ENCODE measurements at regions not wholly inside any gene's neighbourhood (a gene's known extent, or its start where the extent isn't known, plus 50 kb on each side); places are given as distances from the start of the nearest gene placed in this dataset.

DNA sequence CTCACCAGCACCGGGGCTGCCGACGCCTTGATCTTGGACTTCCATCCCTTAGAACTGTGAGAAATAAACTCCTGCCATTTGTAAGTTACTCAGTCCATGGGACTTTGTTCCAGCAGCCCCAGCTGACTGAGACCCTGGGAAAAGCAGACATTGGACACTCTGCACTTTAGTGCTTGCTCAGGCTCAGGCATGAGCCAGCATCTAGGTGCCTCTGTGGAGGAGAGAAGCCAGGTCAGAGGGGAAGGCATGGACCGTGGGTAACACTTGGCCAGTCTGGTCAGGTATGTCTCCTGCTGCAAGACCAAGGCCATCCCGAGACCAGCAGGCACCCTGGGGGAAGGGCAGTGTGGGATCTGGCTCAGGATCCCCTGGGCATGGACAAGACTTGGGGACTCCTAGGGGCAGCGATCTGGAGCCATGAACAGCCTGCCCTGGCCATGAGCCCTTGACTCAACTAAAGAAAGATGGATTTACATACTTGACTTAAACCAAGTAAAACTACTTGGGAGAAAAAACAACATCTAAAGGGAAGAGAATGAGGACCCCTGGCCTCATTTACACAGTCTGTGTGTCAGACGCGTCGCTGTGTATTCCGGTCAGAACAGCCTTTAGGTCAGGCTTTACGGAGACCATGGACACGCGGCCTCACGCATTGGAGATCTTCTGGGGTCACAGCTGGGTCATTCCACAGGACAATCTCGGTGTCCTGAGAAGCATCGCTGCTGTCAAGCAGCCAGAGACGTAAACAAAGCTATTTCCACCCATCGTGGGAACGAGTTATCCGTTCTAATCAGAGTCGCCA, 497.1 kb downstream of the BRD1 start:
- no peak for DNase-seq

DNA sequence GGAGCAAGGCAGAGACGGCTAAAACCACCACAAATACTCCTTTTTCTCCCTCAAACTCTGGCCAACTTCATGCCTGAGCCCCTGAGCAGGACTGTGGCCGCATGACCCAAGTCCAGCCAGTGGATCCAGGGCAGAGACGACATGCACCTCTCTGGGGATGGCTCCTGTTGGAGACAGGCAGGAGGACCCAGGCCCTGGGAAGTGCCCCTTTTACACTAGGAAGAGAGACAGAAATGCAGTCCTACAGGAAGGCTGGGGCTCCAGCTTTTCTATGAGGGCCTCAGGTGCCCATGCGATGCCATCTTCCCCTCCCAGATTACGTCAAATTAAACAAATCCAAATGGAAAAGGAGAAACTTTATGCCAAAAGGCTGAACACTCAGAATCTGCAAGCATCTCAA, 498.0 kb downstream of the BRD1 start:
- DNase-seq = no peak

DNA sequence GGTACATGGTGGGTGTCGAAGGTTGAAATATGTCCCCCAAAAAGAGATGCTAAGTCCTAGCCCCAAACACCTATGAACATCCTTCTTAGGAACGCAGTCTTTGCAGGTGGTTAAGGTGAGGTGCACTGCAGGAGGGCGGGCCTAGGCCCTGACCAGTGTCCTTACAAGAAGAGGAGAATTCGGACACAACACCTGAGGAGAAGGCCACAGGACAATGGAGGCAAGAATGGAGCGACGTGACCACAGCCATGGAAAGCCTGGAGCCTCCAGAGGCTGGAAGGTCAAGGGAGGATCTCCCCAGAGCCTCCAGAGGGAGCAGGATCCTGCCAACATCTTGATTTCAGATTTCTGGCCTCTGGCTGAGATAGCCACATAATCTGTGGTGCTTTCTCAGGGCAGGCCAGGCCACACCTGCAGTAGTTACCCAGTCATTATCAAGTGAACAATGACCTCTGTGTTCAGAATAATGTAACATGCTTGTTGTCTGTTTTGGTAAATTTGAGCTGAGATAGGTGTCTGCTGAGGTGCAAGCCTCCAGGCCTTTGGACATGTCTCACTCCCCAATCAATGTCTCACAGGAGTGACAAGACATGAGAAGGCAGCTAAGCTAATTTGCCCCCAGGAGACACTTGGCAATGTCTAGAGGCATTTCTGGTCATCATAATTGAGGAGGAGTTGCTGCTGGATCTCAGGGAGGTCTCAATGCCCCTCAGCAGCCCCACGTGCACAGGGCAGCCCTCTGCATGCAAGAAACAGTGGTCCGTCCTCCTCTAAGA, 498.9 kb downstream of the BRD1 start:
- no peak for DNase-seq

DNA sequence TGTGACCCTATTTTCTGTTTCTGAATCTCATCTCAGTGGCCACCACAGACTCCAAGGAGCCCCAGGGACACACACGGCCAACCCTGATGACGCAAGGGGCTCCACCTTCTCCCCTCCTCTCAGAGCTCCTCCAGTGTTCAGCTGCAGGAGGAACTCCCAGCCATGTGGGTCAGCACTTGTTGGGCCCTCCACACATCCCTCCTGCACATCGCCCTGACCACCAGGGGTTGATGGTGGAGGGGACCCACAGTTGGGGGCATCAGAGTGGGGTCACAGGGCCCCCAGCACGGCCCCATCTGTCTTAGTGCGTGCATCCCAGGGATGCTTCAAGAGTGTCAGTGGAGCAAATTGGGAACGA, 499.6 kb downstream of the BRD1 start:
- no peak for DNase-seq

DNA sequence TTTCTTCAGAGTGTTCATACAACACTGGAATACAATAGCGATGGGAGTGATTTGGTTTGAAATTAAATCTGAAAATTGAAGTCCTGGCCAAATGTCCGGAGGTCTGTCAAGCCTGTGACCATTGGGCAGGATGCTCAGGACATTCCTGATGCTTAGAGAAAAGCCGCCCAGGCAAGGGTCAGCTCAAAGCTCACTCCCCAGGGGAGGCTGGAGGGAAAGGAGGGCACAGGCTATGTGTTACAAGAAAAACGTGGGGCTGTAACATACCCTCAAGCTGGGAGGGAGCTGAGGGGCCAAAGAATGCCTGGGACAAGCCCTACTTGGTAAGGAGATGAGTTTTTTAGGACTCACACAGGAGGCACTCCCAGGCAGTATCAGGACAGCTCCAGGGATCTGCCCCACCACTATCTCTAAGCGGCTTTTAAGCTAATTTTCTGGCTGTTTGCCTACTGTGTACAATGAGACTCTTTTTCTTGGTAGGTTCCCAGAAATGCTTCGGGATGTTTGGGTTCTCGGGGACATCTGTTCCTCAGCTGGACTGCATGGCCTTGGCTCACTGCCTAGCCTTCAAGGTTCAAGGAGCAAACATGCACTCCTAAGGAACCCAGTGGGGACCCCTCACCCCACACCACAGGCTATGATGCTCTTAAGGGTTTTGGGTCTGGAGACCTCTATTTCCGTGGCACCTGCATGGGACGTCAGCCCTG, 500.1 kb downstream of the BRD1 start:
- no peak for DNase-seq

DNA sequence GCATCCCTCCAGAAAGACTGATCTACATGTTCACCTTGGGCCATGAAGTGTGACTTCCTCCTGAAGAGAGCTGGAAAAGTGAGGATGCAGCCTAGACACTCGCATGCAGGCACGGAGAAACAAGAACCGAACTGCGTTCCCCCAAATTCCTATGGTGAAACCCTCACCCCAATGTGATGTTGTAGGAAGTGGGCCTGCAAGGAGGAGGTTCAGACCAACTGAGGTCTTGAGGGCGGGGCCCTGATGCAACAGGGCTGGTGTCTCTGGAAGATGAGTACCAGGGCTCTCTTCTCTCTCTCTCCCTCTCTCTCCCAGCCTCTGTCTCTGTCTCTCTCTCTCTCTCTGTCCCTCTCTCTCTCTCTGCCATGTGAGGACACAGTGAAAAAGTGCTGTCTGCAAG, 501.1 kb downstream of the BRD1 start:
- DNase-seq = no peak

DNA sequence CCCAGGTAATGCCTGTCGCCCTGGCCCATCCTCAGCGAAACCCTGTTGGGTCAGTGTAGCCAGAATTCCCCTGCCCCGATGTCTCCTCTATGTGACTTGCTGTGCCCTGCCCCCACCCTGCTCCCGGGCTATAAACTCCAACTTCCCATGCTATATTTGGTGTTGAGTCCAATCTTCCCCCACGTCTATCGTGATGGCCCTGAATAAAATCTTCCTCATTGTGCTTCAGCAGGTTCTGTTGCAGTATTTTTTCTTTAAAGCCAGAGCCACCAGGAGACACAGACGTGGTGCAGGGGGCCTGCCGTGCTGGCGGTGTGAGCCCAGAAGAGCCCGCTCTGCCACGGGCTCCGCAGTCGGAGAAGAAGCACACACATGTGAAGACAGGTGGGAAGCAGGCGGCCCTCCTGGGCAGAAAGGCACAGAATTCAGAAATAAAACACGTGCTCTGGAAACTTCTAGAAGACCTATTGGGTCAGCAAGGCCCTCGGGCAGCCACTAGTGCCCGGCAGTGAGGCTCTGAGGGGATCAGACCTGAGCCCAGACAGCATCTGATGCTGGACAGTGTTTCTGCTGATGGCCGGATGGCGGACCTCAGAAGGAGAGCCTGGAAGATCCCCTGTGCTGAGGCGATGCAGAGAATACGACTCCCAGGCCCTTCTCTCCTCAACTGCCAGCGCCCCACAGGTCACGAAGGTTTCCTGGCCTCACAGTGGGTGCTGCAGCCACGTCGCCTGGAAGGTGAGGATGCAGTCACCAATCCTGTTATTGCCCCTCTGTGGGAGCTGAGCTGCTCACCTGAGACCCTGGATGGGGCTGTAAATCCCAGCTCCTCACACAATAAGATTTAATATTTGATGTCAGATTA, 501.9 kb downstream of the BRD1 start:
- no peak for DNase-seq

DNA sequence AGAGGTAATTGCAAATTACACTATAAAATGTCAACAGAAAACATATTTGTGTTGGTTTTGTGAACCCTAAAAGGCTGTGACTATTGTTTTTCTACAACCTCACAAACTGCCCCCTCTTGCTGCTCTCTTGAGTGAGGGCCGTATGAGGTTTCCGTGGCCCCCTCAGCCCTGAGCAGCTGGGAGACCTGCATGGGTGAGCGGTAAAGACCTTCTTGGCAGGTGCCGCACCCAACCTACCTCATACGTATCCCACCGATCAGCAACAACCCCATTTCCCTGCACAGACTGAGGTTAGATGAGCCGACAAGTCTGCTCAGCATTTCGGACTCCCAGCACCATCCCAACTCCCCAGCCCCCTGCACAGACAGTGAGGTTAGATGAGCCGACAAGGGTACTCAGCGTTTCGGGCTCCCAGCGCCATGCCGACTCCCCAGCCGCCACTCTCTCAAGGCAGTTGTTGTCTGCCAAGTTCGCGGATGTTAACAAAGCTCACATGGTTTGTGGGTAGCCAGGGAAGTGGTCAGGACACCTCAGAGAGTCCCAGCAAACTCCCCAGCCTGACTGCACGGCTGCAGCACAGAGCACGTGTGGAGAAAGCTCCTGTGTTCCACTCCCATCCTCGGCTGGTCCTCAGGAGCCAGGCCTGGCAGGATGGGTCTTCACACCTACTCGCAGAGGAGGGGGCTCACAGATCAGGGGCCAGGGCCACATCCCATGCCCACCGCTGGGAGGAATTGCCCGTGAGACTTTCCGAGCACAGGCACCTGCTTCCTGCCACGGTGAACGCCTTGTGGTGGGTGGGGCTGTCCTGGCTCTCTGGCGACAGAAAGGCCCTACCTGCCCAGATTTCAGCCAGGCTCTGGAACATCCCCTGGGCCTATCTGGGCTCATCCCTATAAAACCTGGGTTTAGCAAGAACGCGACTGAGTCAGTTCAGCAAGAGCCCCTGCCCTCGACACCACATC, 502.9 kb downstream of the BRD1 start:
- DNase-seq = no peak

DNA sequence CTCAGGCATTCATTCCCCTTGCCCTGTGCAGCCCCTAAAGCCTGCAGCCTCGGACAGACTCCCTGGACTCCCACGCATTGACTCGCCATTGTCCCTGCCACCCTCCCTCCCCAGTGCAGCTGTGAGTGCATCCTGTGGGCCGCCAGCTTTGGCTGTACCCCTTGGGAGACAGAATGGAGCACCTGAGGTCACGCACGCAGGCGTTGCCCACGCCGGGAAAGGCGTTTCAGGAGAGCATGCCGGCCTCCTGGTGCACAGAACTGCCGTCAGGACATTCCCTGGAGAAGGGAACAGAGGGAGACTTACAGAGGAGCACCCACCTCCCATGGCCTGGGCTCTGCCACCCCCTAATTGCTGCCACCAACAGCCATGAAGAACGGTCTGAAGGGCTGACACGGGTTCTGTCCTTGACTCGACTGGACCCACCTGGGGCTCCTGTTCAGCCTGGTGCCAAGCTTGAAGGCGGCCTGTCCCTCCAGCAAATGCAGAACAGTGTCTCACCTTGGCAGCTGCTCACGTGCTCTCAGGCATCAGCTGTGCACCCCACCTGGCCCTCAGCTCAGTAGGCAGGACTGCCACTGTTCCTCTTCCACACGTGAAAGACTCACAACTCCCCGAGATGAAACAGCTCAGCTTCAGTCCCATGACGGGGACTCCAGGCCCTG, 503.8 kb downstream of the BRD1 start:
- DNase-seq = no peak

DNA sequence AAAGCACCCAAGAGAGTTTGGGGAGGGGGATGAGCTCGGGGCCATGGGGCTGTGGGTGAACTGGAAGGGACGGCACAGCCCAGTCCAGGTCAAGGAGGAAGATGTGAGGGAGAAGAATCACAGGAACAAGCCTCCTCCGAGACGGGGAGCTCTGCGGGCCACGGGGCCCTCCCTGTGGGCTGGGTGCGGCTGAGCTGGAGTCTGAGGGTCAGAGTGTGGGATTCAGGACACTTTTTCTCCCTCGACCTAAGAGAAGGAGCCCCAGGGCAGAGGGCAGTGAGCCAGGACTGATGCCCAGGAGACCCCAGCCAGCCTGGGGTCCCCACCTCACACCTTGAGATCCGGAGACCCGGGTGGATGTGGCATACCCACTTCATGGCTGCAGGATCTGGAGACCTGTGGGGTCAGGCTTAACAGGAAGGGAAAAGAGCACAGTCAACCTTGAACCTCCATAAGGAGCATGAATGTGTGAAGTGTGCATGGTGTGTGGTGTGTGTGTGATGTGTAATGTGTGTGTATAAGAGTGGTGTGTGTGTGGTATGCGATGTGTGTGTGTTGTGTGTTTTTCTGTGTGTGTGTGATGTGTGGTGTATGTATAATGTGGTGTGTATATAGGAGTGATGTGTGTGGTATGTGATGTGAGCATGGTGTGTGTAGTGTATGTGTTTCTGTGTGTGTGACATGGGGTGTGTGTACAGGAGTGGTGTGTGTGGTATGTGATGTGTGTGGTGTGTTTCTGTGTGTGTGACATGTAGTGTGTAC, 504.6 kb downstream of the BRD1 start:
- no peak for DNase-seq

DNA sequence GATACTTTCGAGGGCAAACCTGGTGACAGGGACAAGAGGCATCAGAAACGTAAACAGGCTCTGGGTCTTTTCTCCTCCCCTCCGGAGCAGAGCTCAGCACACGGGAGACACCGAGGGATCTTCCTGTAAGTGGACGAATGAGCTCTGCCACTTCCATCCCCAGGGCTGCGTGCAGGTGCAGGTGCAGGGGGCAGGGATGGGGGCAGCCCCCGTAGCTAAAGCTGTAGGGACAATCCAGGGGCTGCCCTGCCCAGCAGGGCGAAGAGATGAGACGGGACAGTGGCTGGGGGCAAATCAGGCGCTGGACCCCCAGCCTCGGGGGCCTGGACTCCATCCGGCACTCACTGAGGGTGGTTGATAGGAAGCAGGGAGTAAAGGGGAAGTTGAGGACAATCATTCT, 505.4 kb downstream of the BRD1 start:
- no peak for DNase-seq

DNA sequence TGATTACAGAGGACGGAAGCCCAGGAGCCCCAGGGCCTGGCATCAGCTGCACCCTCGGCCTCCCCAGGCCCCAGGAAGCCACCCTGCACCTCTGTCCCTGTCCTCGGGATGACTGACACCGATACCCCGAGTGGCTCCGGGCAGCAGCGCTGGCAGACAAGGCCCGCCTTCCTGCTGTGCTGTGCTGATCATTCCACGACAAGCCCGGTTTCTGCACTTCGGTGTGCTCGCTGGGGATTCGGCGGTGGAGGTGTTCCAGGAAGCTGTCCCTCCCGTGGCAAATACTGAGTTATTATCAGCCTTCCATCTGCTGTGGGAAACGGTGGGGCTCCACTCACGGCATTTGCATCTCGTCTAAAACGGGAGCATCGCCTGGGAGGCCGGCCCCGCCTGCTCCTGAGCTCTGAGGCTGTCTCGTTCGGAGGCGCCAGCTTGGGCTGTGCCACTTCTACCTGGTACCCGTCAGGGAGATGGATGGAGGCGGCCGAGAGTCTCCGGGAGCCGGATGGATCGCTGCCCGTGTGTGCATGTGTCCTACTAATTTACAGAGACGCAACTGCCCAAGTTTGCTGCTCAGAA, 506.1 kb downstream of the BRD1 start:
- no peak for DNase-seq

DNA sequence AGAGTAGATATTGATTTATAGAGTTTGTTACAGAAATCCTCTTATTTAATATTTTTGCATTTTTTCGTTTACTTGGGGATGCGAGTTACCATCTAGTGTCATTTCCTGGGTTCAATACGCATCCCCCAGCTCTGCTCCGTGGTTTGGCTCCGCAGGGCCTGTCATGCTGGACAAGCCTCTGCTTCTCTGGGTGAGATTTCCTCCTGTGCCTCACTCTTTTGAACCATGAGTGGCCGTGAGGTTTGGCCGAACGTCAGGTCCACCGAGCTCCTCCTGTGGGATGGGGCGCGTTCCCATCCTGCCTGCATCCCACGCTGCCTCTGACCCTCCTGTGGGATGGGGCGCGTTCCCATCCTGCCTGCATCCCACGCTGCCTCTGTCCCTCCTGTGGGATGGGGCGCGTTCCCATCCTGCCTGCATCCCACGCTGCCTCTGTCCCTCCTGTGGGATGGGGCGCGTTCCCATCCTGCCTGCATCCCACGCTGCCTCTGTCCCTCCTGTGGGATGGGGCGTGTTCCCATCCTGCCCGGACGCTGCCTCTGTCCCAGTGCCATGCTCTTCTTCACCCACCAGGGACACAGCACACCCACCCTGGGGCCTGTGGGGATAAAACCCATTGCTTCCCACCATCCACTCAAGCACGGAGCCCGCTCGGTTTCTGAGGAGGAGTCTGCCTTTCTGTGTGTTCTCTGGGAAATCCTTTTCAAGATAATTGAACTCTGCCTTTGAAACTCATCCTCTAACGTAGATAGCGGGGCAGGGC, 506.8 kb downstream of the BRD1 start:
- DNase-seq = no peak

DNA sequence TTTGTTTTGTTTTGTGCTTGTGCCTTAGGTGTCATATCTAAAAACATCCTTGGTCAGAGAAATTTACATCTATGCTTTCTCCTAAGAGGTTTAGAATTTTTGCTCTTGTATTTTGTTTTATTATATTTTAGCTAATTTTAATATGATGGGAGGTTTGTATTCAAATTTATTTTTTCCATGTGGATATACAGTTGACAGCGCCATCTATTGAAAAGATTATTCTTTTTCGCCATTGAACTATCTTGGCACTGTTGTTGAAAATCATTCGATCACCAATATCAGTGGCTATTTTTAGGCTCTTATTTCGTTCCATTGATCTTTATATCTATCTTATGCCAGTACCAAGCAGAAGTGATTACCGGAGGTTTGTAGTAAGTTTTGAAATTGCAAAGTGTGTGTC, 510.3 kb downstream of the BRD1 start:
- no peak for DNase-seq

DNA sequence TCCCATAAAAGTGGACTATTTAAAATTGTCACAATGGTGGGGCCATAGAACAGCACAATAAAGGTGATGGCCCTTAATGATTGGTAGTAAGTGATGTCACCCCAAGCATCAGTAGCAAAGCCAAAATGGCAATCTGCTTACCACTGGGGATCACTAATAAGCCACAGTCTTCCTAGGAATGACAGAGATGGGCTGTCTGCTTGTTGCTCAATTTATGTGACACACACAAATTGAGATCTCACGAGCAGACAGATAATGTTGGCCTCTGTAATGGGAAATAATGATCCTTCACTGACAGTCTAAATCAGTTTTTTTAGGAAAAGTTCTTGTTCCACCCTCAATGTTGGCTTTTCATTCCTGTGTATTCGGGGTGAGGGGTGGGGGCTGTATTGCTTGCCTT, 515.1 kb downstream of the BRD1 start:
- DNase-seq = no peak

DNA sequence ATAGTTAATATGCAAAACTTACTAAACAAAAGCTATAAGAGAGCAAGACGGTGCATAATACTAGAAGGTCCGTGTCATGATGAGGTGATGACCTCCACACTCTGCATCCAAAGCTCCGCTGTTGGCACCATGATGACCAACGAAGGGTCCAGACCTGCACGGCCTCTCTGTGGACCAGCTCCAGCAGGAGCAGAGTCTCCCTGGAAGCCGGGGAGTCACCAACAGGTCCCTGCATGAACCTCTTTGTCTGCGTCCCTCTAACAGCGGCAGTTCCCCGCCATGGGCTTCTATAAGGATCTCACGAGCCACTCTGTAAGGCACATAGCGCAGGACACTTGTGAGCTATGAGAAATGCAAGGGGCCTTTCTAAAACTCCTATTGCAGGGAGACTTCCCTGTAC, 517.3 kb downstream of the BRD1 start:
- DNase-seq = no peak

DNA sequence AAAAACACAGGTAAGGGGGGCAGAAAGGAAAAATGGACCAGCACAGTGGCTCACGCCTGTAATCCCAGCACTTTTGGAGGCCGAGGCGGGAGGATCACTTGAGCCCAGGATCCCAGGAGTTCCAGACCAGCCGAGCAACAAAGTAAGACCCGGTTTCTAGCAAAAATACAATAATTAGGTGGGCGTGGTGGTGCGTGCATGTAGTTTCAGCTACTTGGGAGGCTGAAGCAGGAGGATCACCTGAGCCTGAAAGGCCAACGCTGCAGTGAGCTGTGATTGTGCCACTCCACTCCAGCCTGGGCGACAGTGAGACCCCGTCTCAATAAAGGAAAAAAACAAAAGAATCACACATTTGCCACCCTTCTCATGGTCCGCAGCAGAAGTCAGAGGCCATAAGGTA, 519.4 kb downstream of the BRD1 start:
- DNase-seq = no peak

DNA sequence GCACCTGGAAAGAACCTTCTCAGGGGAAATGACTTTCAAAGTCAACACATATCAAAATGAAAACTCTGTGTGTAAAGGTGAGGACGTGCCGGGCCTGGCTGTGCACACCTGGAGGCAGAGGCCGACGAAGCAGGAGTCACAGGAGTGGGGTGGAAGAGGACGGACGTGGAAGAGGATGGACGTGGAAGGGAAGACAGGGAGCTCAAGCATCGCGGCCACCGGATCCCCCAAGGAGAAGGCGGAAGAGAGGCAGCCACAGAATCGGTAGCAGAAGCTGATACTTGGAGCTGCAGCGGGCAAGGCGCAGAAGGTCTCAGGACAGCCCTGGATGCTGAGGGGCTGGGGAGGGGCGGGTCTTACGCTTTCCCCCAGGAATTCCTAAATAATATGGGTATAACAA, 519.8 kb downstream of the BRD1 start:
- no peak for DNase-seq

DNA sequence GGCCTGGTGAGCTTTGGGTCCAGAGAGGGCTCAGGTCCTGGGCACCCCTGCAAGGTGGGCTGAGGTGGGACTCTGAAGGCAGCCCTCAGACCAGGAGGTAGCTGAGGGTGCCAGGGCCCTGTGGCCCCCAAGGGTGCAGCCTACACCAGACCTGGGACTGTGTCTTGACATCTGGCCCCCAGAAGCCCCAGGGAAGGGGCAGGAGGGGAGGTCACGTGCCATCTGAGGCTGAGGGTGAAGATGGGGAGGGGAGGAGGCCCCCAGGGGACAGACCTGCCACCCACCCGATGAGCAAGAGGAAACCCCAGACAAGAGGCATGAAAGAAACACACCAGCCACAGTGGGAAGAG, 520.2 kb downstream of the BRD1 start:
- DNase-seq = no peak
